PFSK-1 (cell line): ENCODE measurements at regions not wholly inside any gene's neighbourhood (a gene's known extent, or its start where the extent isn't known, plus 50 kb on each side); places are given as distances from the start of the nearest gene placed in this dataset.

ENCODE experiments used
- POLR2AphosphoS5 ChIP-seq: IDR thresholded peaks from 2 replicates; pipeline ENCODE4 v1.6.1; 2012; ENCODE audit warnings: low read depth, mild to moderate bottlenecking, control low read depth, low read length, moderate library complexity
- SIN3A ChIP-seq: IDR thresholded peaks from 2 replicates; pipeline ENCODE4 v1.6.1; 2012; ENCODE audit warnings: mild to moderate bottlenecking, low read length, moderate library complexity, borderline replicate concordance; ENCODE audit not compliant: insufficient read depth
- TAF1 ChIP-seq: IDR thresholded peaks from 2 replicates; pipeline ENCODE4 v1.6.1; 2012; ENCODE audit warnings: low read length, control low read depth, borderline replicate concordance; ENCODE audit not compliant: insufficient read depth
- TF ChIP-seq, protein P1 (sequence below), 2 experiments: IDR thresholded peaks; 2 replicates each; pipeline versions ENCODE4 v1.6.1 to v1.8.0; 2011 to 2012; ENCODE audit warnings: low read depth in 2 of 2, low read length in 2 of 2, control low read depth in 1 of 2, inconsistent platforms in 1 of 2, mild to moderate bottlenecking in 1 of 2, moderate library complexity in 1 of 2; ENCODE audit not compliant: insufficient read depth in 1 of 2

DNA sequence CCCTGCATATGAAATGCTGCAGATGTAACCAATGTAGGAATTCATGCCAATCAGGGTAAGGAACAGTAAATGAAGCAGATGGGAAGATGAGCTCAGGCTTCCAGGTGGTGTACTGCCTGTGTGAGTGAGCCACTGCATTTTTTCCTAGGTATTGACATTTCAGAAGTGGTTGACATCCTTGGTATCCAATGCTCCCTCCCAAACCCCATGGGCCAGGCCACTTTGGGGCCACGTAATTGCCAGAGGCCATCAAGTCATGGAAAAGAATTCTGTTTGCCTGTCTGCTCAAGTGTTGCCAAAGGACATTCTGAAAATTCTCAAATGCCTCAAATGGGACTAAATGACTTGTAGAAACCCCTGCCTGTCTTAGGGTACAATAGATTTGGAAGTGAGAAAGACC lies 384.6 kb downstream of the GATA3 start:
- TF ChIP-seq POLR2AphosphoS5: no peak
- no peak for TF ChIP-seq SIN3A
- TF ChIP-seq, protein P1, sequence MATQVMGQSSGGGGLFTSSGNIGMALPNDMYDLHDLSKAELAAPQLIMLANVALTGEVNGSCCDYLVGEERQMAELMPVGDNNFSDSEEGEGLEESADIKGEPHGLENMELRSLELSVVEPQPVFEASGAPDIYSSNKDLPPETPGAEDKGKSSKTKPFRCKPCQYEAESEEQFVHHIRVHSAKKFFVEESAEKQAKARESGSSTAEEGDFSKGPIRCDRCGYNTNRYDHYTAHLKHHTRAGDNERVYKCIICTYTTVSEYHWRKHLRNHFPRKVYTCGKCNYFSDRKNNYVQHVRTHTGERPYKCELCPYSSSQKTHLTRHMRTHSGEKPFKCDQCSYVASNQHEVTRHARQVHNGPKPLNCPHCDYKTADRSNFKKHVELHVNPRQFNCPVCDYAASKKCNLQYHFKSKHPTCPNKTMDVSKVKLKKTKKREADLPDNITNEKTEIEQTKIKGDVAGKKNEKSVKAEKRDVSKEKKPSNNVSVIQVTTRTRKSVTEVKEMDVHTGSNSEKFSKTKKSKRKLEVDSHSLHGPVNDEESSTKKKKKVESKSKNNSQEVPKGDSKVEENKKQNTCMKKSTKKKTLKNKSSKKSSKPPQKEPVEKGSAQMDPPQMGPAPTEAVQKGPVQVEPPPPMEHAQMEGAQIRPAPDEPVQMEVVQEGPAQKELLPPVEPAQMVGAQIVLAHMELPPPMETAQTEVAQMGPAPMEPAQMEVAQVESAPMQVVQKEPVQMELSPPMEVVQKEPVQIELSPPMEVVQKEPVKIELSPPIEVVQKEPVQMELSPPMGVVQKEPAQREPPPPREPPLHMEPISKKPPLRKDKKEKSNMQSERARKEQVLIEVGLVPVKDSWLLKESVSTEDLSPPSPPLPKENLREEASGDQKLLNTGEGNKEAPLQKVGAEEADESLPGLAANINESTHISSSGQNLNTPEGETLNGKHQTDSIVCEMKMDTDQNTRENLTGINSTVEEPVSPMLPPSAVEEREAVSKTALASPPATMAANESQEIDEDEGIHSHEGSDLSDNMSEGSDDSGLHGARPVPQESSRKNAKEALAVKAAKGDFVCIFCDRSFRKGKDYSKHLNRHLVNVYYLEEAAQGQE (IDR thresholded peaks at IDR 0.05; ENCODE audit: insufficient read depth in 1 of 2, low read depth in 2 of 2, low read length in 2 of 2): no peak
- TF ChIP-seq TAF1: no peak
